ENCODE measurements at regions not wholly inside any gene's neighbourhood (a gene's known extent, or its start where the extent isn't known, plus 50 kb on each side); places are given as distances from the start of the nearest gene placed in this dataset.

DNA sequence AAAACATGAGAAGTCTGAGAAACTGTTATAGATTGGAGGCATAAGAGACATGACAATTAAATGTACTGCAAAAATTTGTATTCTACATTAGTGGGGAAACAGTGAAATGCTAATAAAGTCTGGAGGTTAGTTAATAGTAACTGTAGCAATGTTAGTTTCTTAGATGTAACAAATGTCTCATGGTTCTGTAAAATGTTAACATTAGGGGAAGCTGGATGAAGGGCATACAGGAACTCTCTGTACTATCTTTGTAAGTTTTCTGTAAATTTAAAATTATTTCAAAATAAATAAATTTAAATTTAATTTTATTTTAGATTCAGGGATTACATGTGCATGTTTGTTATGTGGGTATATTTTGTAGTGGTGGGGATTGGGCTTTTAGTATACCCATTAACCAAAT is 70.0 kb upstream of the IRX6 start:
- Histone ChIP-seq H3K4me1 (no peaks in the 10 kb centered on the region), H3K27ac (no peak overlapping the region), H3K36me3 (no peaks in the 10 kb centered on the region), H3K4me3 (no peak overlapping the region), H3K27me3 (peaks cover 0 to 7% (median 0%) of the 10 kb centered on the region in 7 donors), H3K9me3 (peaks cover 0 to 19% (median 0%) of the 10 kb centered on the region in 11 donors)
- TF ChIP-seq, protein P1, sequence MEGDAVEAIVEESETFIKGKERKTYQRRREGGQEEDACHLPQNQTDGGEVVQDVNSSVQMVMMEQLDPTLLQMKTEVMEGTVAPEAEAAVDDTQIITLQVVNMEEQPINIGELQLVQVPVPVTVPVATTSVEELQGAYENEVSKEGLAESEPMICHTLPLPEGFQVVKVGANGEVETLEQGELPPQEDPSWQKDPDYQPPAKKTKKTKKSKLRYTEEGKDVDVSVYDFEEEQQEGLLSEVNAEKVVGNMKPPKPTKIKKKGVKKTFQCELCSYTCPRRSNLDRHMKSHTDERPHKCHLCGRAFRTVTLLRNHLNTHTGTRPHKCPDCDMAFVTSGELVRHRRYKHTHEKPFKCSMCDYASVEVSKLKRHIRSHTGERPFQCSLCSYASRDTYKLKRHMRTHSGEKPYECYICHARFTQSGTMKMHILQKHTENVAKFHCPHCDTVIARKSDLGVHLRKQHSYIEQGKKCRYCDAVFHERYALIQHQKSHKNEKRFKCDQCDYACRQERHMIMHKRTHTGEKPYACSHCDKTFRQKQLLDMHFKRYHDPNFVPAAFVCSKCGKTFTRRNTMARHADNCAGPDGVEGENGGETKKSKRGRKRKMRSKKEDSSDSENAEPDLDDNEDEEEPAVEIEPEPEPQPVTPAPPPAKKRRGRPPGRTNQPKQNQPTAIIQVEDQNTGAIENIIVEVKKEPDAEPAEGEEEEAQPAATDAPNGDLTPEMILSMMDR (IDR thresholded peaks at IDR 0.05), result no peak
- intact Hi-C loops (cut with DNase I), result loop anchor here in 1 of 10 donors (10.0 kb wide), 1 partner anchor 1699 kb away; no protein-coding TSS in a partner anchor
- ATAC-seq, result no peak
- no peak for DNase-seq

- H3K9me3 ChIP-seq, result peaks cover 0 to 19% (median 0%) of the 10 kb centered on the region in 11 donors
- peaks cover 0 to 7% (median 0%) of the 10 kb centered on the region in 7 donors for H3K27me3 ChIP-seq
- no peak overlapping the region for H3K4me3 ChIP-seq
- TF ChIP-seq, protein P1 (IDR thresholded peaks at IDR 0.05), result no peak
- H3K27ac ChIP-seq, result no peak overlapping the region
- WGBS, 2 donors, result 41 to 47% methylated on average over 9 of the region's 9 CpGs
- no peaks in the 10 kb centered on the region for H3K36me3 ChIP-seq
- intact Hi-C loops (cut with DNase I), result loop anchor here in 1 of 10 donors (10.0 kb wide), 1 partner anchor 1701 kb away; no protein-coding TSS in a partner anchor
- DNase-seq (no peak), ATAC-seq (no peak)
- H3K4me1 ChIP-seq, result no peaks in the 10 kb centered on the region
These were observed 68.2 kb upstream of the IRX6 start for GRCh38 chr16:55255733-55256282.

DNA sequence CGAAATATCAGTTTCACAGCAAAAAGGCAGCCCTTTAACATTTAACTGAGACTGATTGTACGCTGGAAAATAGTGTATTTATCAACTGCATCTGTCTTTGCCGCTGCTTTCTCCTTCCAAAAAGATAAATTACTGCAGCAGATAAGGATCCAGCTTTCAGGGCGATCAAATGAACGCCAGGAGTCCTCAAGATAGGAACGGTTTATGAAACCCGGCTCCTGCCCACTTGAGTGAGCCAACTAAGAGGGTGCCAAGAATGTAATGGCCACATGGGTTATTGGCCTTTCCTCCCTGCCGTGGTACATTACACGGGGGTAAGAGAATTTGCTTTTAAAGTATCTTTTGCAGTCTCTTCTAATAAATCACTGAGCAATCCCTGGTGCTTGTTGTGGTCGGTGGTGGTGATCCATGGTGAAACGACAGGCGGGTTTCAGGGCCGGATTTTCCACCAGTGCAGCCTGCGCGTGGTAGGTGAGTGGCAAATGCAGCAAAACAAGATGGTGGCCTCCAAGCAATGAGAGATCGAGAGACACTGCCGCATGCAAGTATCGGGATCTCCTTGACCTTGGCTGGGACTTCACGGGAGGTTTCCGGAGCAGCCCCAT is 67.5 kb upstream of the IRX6 start:
- 68 to 69% methylated on average over 20 of the region's 20 CpGs for whole genome bisulfite sequencing, 2 donors
- Histone ChIP-seq H3K4me1 (no peaks in the 10 kb centered on the region), H3K27me3 (peaks cover 0 to 7% (median 0%) of the 10 kb centered on the region in 7 donors), H3K4me3 (no peak overlapping the region), H3K9me3 (peaks cover 0 to 19% (median 0%) of the 10 kb centered on the region in 11 donors), H3K27ac (no peak overlapping the region), H3K36me3 (no peaks in the 10 kb centered on the region)
- ATAC-seq (no peak), DNase-seq (no peak)
- TF ChIP-seq, protein P1 (IDR thresholded peaks at IDR 0.05), result no peak
- intact Hi-C loops (cut with DNase I), result loop anchor here in 1 of 10 donors (10.0 kb wide), 1 partner anchor 1702 kb away; no protein-coding TSS in a partner anchor

GRCh38 chr16:55257966-55258613 is 65.9 kb upstream of the IRX6 start:
- Histone ChIP-seq H3K27me3 (peaks cover 0 to 7% (median 0%) of the 10 kb centered on the region in 7 donors), H3K27ac (no peak overlapping the region), H3K9me3 (peaks cover 0 to 15% (median 0%) of the 10 kb centered on the region in 11 donors), H3K4me1 (no peaks in the 10 kb centered on the region), H3K36me3 (no peaks in the 10 kb centered on the region), H3K4me3 (no peak overlapping the region)
- WGBS, 2 donors, result 43% methylated on average over 9 of the region's 9 CpGs
- intact Hi-C loops (cut with DNase I), result loop anchor here in 1 of 10 donors (10.0 kb wide), 1 partner anchor 1703 kb away; no protein-coding TSS in a partner anchor
- peak in 6 of 8 donors; percentile 52 to 84 (median 65) for ATAC-seq
- TF ChIP-seq, protein P1 (IDR thresholded peaks at IDR 0.05), result peak; percentile 25 to 69 (median 60)
- DNase-seq, result peak; percentile 23 to 39

Data from heart right ventricle (tissue), 16 donors.